Omental fat pad (tissue), 3 donors: ENCODE measurements at regions not wholly inside any gene's neighbourhood (a gene's known extent, or its start where the extent isn't known, plus 50 kb on each side); places are given as distances from the start of the nearest gene placed in this dataset.

Experiments used
- ATAC-seq: fragments of 150-250 bp; one replicate; pipeline ENCODE4 v1.9.1; 2016; ENCODE audit warnings: mild to moderate bottlenecking, moderate library complexity; ENCODE audit not compliant: low FRiP score
- DNase-seq: peaks from one replicate; pipeline ENCODE4 v3.0.0-alpha.2; 2019; ENCODE audit warnings: low spot score
- CTCF ChIP-seq, 3 donors: fragments of 450-650 bp; IDR thresholded peaks; one replicate each; pipeline ENCODE4 v1.5.1; 2016 to 2017; ENCODE audit warnings: antibody characterized with exemption in 3 of 3, mild to moderate bottlenecking in 3 of 3, moderate library complexity in 2 of 3

DNA sequence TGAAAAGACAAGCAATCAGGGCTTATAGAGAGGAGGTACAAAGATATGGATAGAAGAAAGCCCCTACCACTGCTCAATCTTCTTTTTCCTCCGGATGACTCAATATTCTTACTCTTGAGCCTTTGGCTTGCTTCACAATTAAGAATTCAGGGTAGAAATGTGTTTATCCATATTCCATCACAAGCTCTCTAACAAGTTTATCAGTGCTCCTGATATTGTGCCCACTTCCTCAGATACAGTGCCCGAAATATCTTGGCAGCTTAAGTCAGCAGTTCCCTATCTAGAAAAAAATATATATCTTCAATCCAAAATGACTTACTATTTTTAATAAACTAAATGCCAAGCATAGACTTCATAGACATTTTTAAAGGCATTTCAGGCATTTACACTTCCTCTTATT lies 255.1 kb upstream of the FAT3 start:
- DNase-seq, result no peak
- TF ChIP-seq CTCF (IDR thresholded peaks at IDR 0.05), result no peak
- ATAC-seq, result no peak

DNA sequence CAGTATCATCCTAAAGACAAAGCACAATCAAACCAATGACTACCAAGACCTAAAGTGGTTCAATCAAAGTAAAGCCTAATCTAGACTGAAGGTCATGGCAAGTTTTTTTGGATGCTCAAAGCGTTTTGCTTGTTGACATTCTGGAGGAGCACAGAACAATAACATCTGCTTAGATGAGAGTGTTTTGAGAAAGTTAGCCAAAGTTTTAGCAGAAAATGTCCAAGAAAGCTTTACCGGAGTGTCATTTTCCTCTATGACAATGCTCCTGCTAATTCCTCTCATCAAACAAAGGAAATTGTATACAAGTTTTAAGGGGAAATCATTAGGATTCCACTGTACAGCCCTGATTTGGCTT lies 256.9 kb upstream of the FAT3 start:
- TF ChIP-seq CTCF (IDR thresholded peaks at IDR 0.05), result no peak
- ATAC-seq (no peak), DNase-seq (no peak)

GRCh38 chr11:91967026-91967690 lies 257.5 kb upstream of the FAT3 start:
- no peak for ATAC-seq
- no peak for DNase-seq
- no peak for TF ChIP-seq CTCF (IDR thresholded peaks at IDR 0.05)

GRCh38 chr11:91966368-91966767 lies 258.2 kb upstream of the FAT3 start:
- ATAC-seq (no peak), DNase-seq (no peak)
- no peak for TF ChIP-seq CTCF (IDR thresholded peaks at IDR 0.05)

DNA sequence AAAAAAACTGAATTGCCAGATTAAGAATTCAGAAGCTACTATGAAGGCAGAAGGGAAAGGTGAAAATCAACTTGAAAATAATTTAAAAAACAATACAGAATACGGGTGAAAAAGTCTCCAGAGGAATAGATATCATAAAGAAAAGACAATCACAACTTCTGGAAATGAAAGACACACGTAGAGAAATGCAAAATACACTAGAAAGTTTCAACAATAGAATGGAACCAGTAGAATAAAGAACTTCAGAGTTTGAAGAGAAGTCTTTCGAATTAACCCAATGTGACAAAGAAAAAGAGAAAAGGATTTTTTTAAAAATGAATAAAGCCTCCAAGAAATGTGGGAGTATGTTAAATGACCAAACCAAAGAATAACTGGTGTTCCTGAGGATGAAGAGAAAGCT lies 263.8 kb upstream of the FAT3 start:
- DNase-seq, result no peak
- no peak for ATAC-seq
- no peak for TF ChIP-seq CTCF (IDR thresholded peaks at IDR 0.05)

- ATAC-seq (no peak), DNase-seq (no peak)
- no peak for TF ChIP-seq CTCF (IDR thresholded peaks at IDR 0.05)
Observed at GRCh38 chr11:91959411-91959810, 265.2 kb upstream of the FAT3 start.

- ATAC-seq (no peak), DNase-seq (no peak)
- TF ChIP-seq CTCF (IDR thresholded peaks at IDR 0.05), result no peak
Observed at GRCh38 chr11:91956711-91957110, 267.9 kb upstream of the FAT3 start.
